Mesothelial cell of epicardium (in vitro differentiated cells): ENCODE measurements at regions not wholly inside any gene's neighbourhood (a gene's known extent, or its start where the extent isn't known, plus 50 kb on each side); places are given as distances from the start of the nearest gene placed in this dataset.

ENCODE experiments used
- DNase-seq, 2 experiments: peaks; one replicate each; pipeline ENCODE4 v3.0.0; 2021; ENCODE audit warnings: low spot score in 2 of 2; ENCODE audit not compliant: unreplicated experiment in 2 of 2
- H3K27ac Mint-ChIP-seq: 2 replicates; pipeline ENCODE4 v1.8.0; 2021; ENCODE audit warnings: mixed read lengths
- H3K27me3 Mint-ChIP-seq: 2 replicates; pipeline ENCODE4 v1.8.0; 2021; ENCODE audit warnings: low read depth, mixed read lengths
- H3K36me3 Mint-ChIP-seq: 2 replicates; pipeline ENCODE4 v1.8.0; 2021; ENCODE audit warnings: mixed read lengths
- H3K4me1 Mint-ChIP-seq: 2 replicates; pipeline ENCODE4 v1.8.0; 2021; ENCODE audit warnings: mixed read lengths
- H3K4me3 Mint-ChIP-seq: 2 replicates; pipeline ENCODE4 v1.8.0; 2021; ENCODE audit warnings: mild to moderate bottlenecking, moderate library complexity, mixed read lengths
- H3K9me3 Mint-ChIP-seq: 2 replicates; pipeline ENCODE4 v1.8.0; 2021; ENCODE audit warnings: mixed read lengths
- CTCF ChIP-seq: fragments of 200-600 bp; sonication (generic); IDR thresholded peaks from one replicate; pipeline ENCODE4 v1.5.0; 2021; ENCODE audit warnings: antibody characterized with exemption; ENCODE audit not compliant: unreplicated experiment

DNA sequence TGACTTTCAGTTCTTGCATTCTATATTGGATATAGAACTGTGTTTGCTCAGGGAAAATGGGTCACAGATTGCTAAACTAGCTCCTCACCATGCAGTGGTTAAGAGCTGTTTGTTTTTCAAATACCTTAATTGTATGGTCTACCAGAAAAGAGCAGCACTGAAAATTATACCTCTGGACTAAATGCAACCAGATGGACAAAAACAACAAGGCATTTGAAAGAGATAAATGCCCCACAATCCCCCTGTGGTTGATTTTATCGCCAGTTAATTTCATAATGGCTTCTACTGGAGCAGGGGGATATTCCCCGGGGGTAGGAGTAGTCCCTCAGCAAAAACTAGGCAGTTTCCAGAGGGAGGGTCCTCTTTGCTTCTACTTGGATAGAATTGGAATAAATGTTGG lies 267.9 kb upstream of the TNP1 start:
- no peak for TF ChIP-seq CTCF

DNA sequence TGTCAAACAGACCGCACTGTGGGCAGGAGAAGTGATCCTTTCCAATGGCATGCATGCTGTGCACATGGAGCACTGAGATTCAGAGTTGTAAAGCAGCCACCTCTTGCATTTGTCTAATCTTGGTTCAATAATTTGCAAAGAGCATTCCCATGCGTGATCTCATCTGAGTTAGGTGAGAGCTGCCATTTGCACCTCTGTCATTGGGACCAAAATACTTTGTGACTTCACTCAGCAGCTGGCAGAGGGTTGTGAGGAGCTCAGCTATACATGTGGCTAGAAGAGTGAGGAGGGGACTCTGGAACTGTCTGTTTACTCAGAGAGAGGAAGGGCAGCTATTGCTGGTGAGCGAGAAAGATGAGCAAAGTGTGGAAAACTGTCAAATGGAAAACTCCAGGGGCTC lies 265.1 kb upstream of the TNP1 start:
- H3K27me3 Mint-ChIP-seq: no peaks in the 10 kb centered on the region
- DNase-seq: no peak
- no peak for TF ChIP-seq CTCF
- peaks cover 7% of the 10 kb centered on the region for H3K9me3 Mint-ChIP-seq
- H3K4me3 Mint-ChIP-seq: no peak overlapping the region
- H3K27ac Mint-ChIP-seq: no peak overlapping the region
- no peaks in the 10 kb centered on the region for H3K36me3 Mint-ChIP-seq
- peaks cover 3% of the 10 kb centered on the region for H3K4me1 Mint-ChIP-seq

More for the DNA sequence above, 267.9 kb upstream of the TNP1 start:
- H3K4me3 Mint-ChIP-seq: no peak overlapping the region
- H3K27me3 Mint-ChIP-seq: no peaks in the 10 kb centered on the region
- no peak overlapping the region for H3K27ac Mint-ChIP-seq
- H3K4me1 Mint-ChIP-seq: peaks cover 3% of the 10 kb centered on the region
- peaks cover 14% of the 10 kb centered on the region for H3K9me3 Mint-ChIP-seq
- no peaks in the 10 kb centered on the region for H3K36me3 Mint-ChIP-seq
- no peak for DNase-seq

DNA sequence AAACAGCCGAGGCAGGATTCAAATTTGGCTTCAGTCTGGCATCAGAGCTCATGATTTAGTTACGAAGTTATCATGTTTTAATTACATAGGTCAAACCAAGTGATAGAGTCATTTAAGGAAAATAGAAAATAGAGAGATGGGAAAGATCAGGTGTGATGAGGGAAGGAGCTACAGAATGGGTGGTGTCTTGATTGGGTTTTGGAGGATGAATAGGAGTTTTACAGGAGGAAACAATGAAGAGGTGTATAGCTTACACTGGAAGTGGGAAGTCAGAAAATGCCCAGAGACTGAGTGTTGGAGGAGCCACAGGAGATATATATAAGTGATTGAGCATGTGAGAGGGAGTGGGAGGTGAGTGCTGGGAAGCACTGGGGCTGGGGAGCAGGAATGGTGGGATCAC lies 264.2 kb upstream of the TNP1 start:
- Mint-ChIP-seq H3K4me1 (peaks cover 4% of the 10 kb centered on the region), H3K9me3 (no peaks in the 10 kb centered on the region), H3K4me3 (no peak overlapping the region), H3K36me3 (no peaks in the 10 kb centered on the region), H3K27ac (no peak overlapping the region), H3K27me3 (no peaks in the 10 kb centered on the region)
- no peak for TF ChIP-seq CTCF
- no peak for DNase-seq

DNA sequence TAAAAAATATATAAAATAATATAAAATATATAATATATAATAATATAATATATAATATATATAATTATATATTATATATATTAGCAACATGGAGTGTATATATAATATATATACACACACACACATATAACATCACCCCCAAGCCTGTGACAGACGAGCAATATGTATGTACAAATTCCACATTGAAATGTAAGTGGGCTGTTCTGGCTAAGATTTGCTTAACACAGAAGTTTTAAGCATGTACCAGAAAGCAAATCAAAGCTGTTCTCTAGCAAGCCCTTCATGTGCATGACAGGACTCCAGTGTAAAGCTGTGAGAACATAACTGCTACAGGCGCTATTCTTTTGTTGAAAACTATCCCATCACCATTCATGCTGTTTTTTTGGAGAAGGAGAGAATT lies 261.7 kb upstream of the TNP1 start:
- Mint-ChIP-seq H3K9me3 (no peaks in the 10 kb centered on the region), H3K27me3 (no peaks in the 10 kb centered on the region), H3K4me1 (peaks cover 4% of the 10 kb centered on the region), H3K36me3 (no peaks in the 10 kb centered on the region), H3K4me3 (no peak overlapping the region), H3K27ac (no peak overlapping the region)
- DNase-seq: no peak
- TF ChIP-seq CTCF: no peak

GRCh38 chr2:217120429-217120828 lies 260.6 kb upstream of the TNP1 start:
- H3K9me3 Mint-ChIP-seq: no peaks in the 10 kb centered on the region
- H3K4me3 Mint-ChIP-seq: no peak overlapping the region
- TF ChIP-seq CTCF: no peak
- no peak for DNase-seq
- H3K4me1 Mint-ChIP-seq: peaks cover 4% of the 10 kb centered on the region
- H3K27me3 Mint-ChIP-seq: no peaks in the 10 kb centered on the region
- no peaks in the 10 kb centered on the region for H3K36me3 Mint-ChIP-seq
- H3K27ac Mint-ChIP-seq: no peak overlapping the region

DNA sequence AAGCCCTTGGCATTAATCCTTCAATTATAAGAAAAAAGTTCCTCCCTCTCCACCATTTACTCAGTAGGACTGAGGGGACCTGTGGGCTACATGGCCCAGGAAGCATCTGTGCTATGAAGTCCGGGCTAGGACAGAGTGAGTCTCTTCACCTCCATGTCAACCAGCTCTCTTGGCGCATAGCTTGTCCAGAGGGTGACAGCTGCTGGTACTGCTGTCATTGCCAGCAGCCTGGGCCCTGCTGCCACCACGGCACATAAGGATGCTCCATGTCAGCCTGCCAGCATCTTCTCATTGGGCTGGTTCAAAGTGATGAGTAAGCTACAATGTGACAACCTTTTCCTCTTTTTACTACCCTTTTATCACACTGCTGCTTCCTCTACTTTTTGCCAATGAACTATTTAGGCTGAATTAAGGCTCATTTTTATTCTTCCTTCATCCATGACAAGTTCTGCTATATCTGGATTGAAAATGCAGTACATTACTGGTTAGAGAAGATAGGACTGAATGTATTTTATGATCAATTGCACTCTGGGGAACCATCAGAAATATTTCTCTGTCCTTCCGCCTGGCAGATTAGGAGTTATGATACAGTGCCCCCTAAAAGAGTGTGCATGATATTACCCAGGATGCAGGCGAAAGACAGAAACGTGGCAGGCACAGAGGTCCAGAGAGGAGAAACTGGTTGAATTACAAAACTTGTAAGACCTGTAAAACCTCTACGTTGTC lies 258.9 kb upstream of the TNP1 start:
- H3K4me1 Mint-ChIP-seq: peaks cover 4% of the 10 kb centered on the region
- no peak overlapping the region for H3K27ac Mint-ChIP-seq
- DNase-seq: no peak
- no peaks in the 10 kb centered on the region for H3K9me3 Mint-ChIP-seq
- H3K36me3 Mint-ChIP-seq: no peaks in the 10 kb centered on the region
- H3K27me3 Mint-ChIP-seq: no peaks in the 10 kb centered on the region
- TF ChIP-seq CTCF: no peak
- no peak overlapping the region for H3K4me3 Mint-ChIP-seq
